DOHH2 (cell line): ENCODE measurements at regions not wholly inside any gene's neighbourhood (a gene's known extent, or its start where the extent isn't known, plus 50 kb on each side); places are given as distances from the start of the nearest gene placed in this dataset.

ENCODE experiments used
- H3F3A ChIP-seq: fragments of 200-600 bp; sonication (generic), shearing (Covaris generic); 2 replicates; pipeline ENCODE4 v1.6.0; 2016; ENCODE audit warnings: antibody characterized with exemption, mild to moderate bottlenecking; ENCODE audit not compliant: control insufficient read depth, insufficient read depth
- H3K27ac ChIP-seq: fragments of 200-600 bp; sonication (generic); 2 replicates; pipeline ENCODE4 v1.5.1; 2014; ENCODE audit warnings: low read depth, mild to moderate bottlenecking, low read length, moderate library complexity
- H3K27me3 ChIP-seq: fragments of 200-600 bp; sonication (generic); 2 replicates; pipeline ENCODE4 v1.6.1; 2014; ENCODE audit warnings: mild to moderate bottlenecking, low read length, mixed read lengths; ENCODE audit not compliant: control insufficient read depth
- H3K36me3 ChIP-seq: fragments of 200-600 bp; sonication (generic); 2 replicates; pipeline ENCODE4 v1.6.1; 2014; ENCODE audit warnings: mild to moderate bottlenecking, low read length, moderate library complexity, mixed read lengths; ENCODE audit not compliant: control insufficient read depth
- H3K4me1 ChIP-seq: fragments of 200-600 bp; sonication (generic); 2 replicates; pipeline ENCODE4 v1.6.1; 2014; ENCODE audit warnings: mild to moderate bottlenecking, low read length, mixed read lengths; ENCODE audit not compliant: control insufficient read depth
- H3K4me2 ChIP-seq: fragments of 200-600 bp; sonication (generic); 2 replicates; pipeline ENCODE4 v1.6.0; 2014; ENCODE audit warnings: mild to moderate bottlenecking, low read length, moderate library complexity
- H3K4me3 ChIP-seq: fragments of 200-600 bp; sonication (generic); 2 replicates; pipeline ENCODE4 v1.5.1; 2014; ENCODE audit warnings: mild to moderate bottlenecking, low read length, mixed read lengths
- H3K79me2 ChIP-seq: fragments of 200-600 bp; sonication (generic); 2 replicates; pipeline ENCODE4 v1.6.1; 2014; ENCODE audit warnings: mild to moderate bottlenecking, low read length, mixed read lengths; ENCODE audit not compliant: control insufficient read depth
- H3K9me2 ChIP-seq: fragments of 200-600 bp; sonication (generic); replicated peaks from 2 replicates; pipeline ENCODE4 v1.6.1; 2014; ENCODE audit warnings: mild to moderate bottlenecking, low read length, mixed read lengths; ENCODE audit not compliant: control insufficient read depth
- H3K9me3 ChIP-seq: fragments of 200-600 bp; sonication (generic); 2 replicates; pipeline ENCODE4 v1.6.1; 2014; ENCODE audit warnings: antibody characterized with exemption, low read length, mixed read lengths; ENCODE audit not compliant: control insufficient read depth, insufficient read depth
- H4K20me1 ChIP-seq: fragments of 200-600 bp; sonication (generic); 2 replicates; pipeline ENCODE4 v1.6.0; 2014; ENCODE audit warnings: low read depth, mild to moderate bottlenecking, antibody characterized with exemption, low read length, moderate library complexity; ENCODE audit not compliant: control insufficient read depth, insufficient read depth
- EZH2phosphoT487 ChIP-seq: fragments of 200-600 bp; sonication (generic); IDR thresholded peaks from 2 replicates; pipeline ENCODE4 v1.6.1; 2017; ENCODE audit warnings: borderline replicate concordance, mild to moderate bottlenecking, antibody characterized with exemption, low read length, moderate library complexity, mixed read lengths
- TF ChIP-seq, protein P1 (sequence below): fragments of 200-600 bp; sonication (generic); IDR thresholded peaks from one replicate; pipeline ENCODE4 v1.5.1; 2014; ENCODE audit warnings: antibody characterized with exemption, mild to moderate bottlenecking, low read depth, low read length; ENCODE audit not compliant: poor library complexity, severe bottlenecking

GRCh38 chr20:52565614-52566013 lies 374.0 kb upstream of the ZFP64 start:
- H3K36me3 ChIP-seq = no peaks in the 10 kb centered on the region
- H3K9me3 ChIP-seq = no peaks in the 10 kb centered on the region
- no peaks in the 10 kb centered on the region for H3K4me1 ChIP-seq
- no peak for TF ChIP-seq EZH2phosphoT487
- TF ChIP-seq, protein P1, sequence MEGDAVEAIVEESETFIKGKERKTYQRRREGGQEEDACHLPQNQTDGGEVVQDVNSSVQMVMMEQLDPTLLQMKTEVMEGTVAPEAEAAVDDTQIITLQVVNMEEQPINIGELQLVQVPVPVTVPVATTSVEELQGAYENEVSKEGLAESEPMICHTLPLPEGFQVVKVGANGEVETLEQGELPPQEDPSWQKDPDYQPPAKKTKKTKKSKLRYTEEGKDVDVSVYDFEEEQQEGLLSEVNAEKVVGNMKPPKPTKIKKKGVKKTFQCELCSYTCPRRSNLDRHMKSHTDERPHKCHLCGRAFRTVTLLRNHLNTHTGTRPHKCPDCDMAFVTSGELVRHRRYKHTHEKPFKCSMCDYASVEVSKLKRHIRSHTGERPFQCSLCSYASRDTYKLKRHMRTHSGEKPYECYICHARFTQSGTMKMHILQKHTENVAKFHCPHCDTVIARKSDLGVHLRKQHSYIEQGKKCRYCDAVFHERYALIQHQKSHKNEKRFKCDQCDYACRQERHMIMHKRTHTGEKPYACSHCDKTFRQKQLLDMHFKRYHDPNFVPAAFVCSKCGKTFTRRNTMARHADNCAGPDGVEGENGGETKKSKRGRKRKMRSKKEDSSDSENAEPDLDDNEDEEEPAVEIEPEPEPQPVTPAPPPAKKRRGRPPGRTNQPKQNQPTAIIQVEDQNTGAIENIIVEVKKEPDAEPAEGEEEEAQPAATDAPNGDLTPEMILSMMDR = no peak
- H3K9me2 ChIP-seq = no peaks in the 10 kb centered on the region
- H3K27ac ChIP-seq = no peak overlapping the region
- H3F3A ChIP-seq = no peaks in the 10 kb centered on the region
- no peaks in the 10 kb centered on the region for H4K20me1 ChIP-seq
- no peak overlapping the region for H3K4me2 ChIP-seq
- H3K4me3 ChIP-seq = no peak overlapping the region
- H3K27me3 ChIP-seq = no peaks in the 10 kb centered on the region
- H3K79me2 ChIP-seq = no peaks in the 10 kb centered on the region

GRCh38 chr20:52564594-52564993 lies 373.0 kb upstream of the ZFP64 start:
- no peak overlapping the region for H3K4me2 ChIP-seq
- no peaks in the 10 kb centered on the region for H3K27me3 ChIP-seq
- no peaks in the 10 kb centered on the region for H3F3A ChIP-seq
- H3K36me3 ChIP-seq = no peaks in the 10 kb centered on the region
- H3K9me2 ChIP-seq = no peaks in the 10 kb centered on the region
- no peak overlapping the region for H3K27ac ChIP-seq
- no peaks in the 10 kb centered on the region for H4K20me1 ChIP-seq
- H3K9me3 ChIP-seq = no peaks in the 10 kb centered on the region
- H3K4me3 ChIP-seq = no peak overlapping the region
- no peaks in the 10 kb centered on the region for H3K79me2 ChIP-seq
- H3K4me1 ChIP-seq = no peaks in the 10 kb centered on the region
- TF ChIP-seq, protein P1 = no peak
- no peak for TF ChIP-seq EZH2phosphoT487

GRCh38 chr20:52552181-52552872 lies 360.7 kb upstream of the ZFP64 start:
- Histone ChIP-seq H3K4me1 (no peaks in the 10 kb centered on the region), H3K36me3 (no peaks in the 10 kb centered on the region), H3K27ac (no peak overlapping the region), H3F3A (no peaks in the 10 kb centered on the region), H3K9me3 (no peaks in the 10 kb centered on the region), H4K20me1 (no peaks in the 10 kb centered on the region), H3K4me2 (no peak overlapping the region), H3K27me3 (no peaks in the 10 kb centered on the region), H3K9me2 (no peaks in the 10 kb centered on the region), H3K4me3 (no peak overlapping the region), H3K79me2 (no peaks in the 10 kb centered on the region)
- TF ChIP-seq, protein P1 = no peak
- no peak for TF ChIP-seq EZH2phosphoT487
